Fibroblast of villous mesenchyme (primary cell): ENCODE measurements at regions not wholly inside any gene's neighbourhood (a gene's known extent, or its start where the extent isn't known, plus 50 kb on each side); places are given as distances from the start of the nearest gene placed in this dataset.
A peak's percentile ranks its signal among the peaks of the same experiment; 100 is the strongest.

ENCODE experiments used
- DNase-seq: peaks from one replicate; pipeline ENCODE4 v3.0.0-alpha.2; 2010; ENCODE audit warnings: low read depth
- H3K4me3 ChIP-seq: 2 replicates; pipeline ENCODE4 v1.5.1; 2011; ENCODE audit warnings: low read depth, mild to moderate bottlenecking, low read length
- CTCF ChIP-seq: IDR thresholded peaks from 2 replicates; pipeline ENCODE4 v1.5.1; 2012; ENCODE audit warnings: low read depth, mild to moderate bottlenecking, low read length; ENCODE audit not compliant: insufficient read depth

- H3K4me3 ChIP-seq: no peak overlapping the region
- TF ChIP-seq CTCF: no peak
- DNase-seq: peak; percentile 28
Measured at GRCh38 chr4:20043991-20044390, 207.7 kb upstream of the SLIT2 start.

GRCh38 chr4:20042769-20043168 lies 208.9 kb upstream of the SLIT2 start:
- TF ChIP-seq CTCF: no peak
- no peak for DNase-seq
- no peak overlapping the region for H3K4me3 ChIP-seq

GRCh38 chr4:20041839-20042407 lies 209.8 kb upstream of the SLIT2 start:
- H3K4me3 ChIP-seq: no peak overlapping the region
- no peak for TF ChIP-seq CTCF
- no peak for DNase-seq

- DNase-seq: no peak
- no peak overlapping the region for H3K4me3 ChIP-seq
- no peak for TF ChIP-seq CTCF
Measured at GRCh38 chr4:20037745-20038144, 214.0 kb upstream of the SLIT2 start.

GRCh38 chr4:20030108-20030507 lies 221.6 kb upstream of the SLIT2 start:
- TF ChIP-seq CTCF: no peak

GRCh38 chr4:20028645-20029044 lies 223.1 kb upstream of the SLIT2 start:
- no peak for TF ChIP-seq CTCF
- no peak overlapping the region for H3K4me3 ChIP-seq
- DNase-seq: peak; percentile 16

More at GRCh38 chr4:20030108-20030507, 221.6 kb upstream of the SLIT2 start:
- H3K4me3 ChIP-seq: no peak overlapping the region
- no peak for DNase-seq

GRCh38 chr4:20026456-20026855 lies 225.2 kb upstream of the SLIT2 start:
- no peak for TF ChIP-seq CTCF
- DNase-seq: no peak
- H3K4me3 ChIP-seq: no peak overlapping the region
